GM12872 (cell line): ENCODE measurements at regions not wholly inside any gene's neighbourhood (a gene's known extent, or its start where the extent isn't known, plus 50 kb on each side); places are given as distances from the start of the nearest gene placed in this dataset.
A peak's percentile ranks its signal among the peaks of the same experiment; 100 is the strongest.

Source experiments
- CTCF ChIP-seq: IDR thresholded peaks from 3 replicates; pipeline ENCODE4 v1.5.1; 2011; ENCODE audit warnings: low read depth, mild to moderate bottlenecking, low read length, moderate library complexity; ENCODE audit not compliant: insufficient read depth

GRCh38 chrX:102860235-102860634 lies 76.8 kb upstream of the RAB40AL start:
- TF ChIP-seq CTCF = no peak

- TF ChIP-seq CTCF = peak; percentile 71
Measured at GRCh38 chrX:102863735-102864134, 73.3 kb upstream of the RAB40AL start.

- no peak for TF ChIP-seq CTCF
Measured at GRCh38 chrX:102866981-102867656, 70.0 kb upstream of the RAB40AL start.

GRCh38 chrX:102883491-102883890 lies 53.6 kb upstream of the RAB40AL start:
- no peak for TF ChIP-seq CTCF
